K562 (cell line): ENCODE measurements at regions not wholly inside any gene's neighbourhood (a gene's known extent, or its start where the extent isn't known, plus 50 kb on each side); places are given as distances from the start of the nearest gene placed in this dataset.
"Not testable (repeated sequence)": the region's sequence is repeated elsewhere in the genome, so short reads cannot be mapped to it uniquely, and the experiment has no call there.

ENCODE experiments used
- ATAC-seq: fragments of 200-7000 bp; cut with Tn5 transposase; 3 replicates; pipeline ENCODE4 v1.9.1; 2020; ENCODE audit warnings: moderate library complexity
- BruUV-seq: library from RNA; stranded (reverse); fragments of 400-500 nt; replicated peaks from 2 replicates; lab custom pipeline; 2021; lab: Mats Ljungman, UMichigan
- CTCF ChIA-PET: fragments of 300-600 bp; formaldehyde crosslinking; extraction: SDS; loops from one replicate; lab custom pipeline; 2021; ENCODE audit warnings: low intra/inter-chr PET ratio; lab: Yijun Ruan, JAX
- POLR2A ChIA-PET: fragments of 300-600, 350-650 bp; sonication (Branson Sonifier 250); formaldehyde crosslinking; extraction: SDS; loops from one replicate; lab custom pipeline; 2021; ENCODE audit warnings: antibody characterized with exemption, inconsistent platforms; lab: Yijun Ruan, JAX
- DNase-seq, 4 experiments: peaks; one replicate each; pipeline versions ENCODE4 v3.0.0 to v3.0.0-alpha.2; 2011 to 2018; ENCODE audit warnings: low spot score in 3 of 4, mixed read lengths in 3 of 4; ENCODE audit errors: extremely low read depth in 1 of 4
- FAIRE-seq: peaks from 2 replicates; lab custom pipeline; 2011; peaks lifted over from hg19 to GRCh38; lab: Jason Lieb, UNC
- H2AFZ ChIP-seq: 2 replicates; pipeline ENCODE4 v1.6.0; 2011; ENCODE audit warnings: low read depth, low read length, control low read depth, inconsistent platforms
- H3K27ac ChIP-seq: fragments of 200-600 bp; 3 replicates; pipeline ENCODE4 v1.8.0; 2011; ENCODE audit warnings: low read depth, mild to moderate bottlenecking, control low read depth, inconsistent platforms, low read length, moderate library complexity, mixed read lengths; ENCODE audit errors: extremely low read depth
- H3K27me3 ChIP-seq, 2 experiments: fragments of 300-600 bp in 1 of 2; 2 replicates in 1 of 2; 3 replicates in 1 of 2; pipeline versions ENCODE4 v1.6.0 to v1.8.0; 2011; ENCODE audit warnings: inconsistent platforms in 2 of 2, low read length in 2 of 2, mild to moderate bottlenecking in 1 of 2, mixed read lengths in 1 of 2, moderate library complexity in 1 of 2; ENCODE audit not compliant: control insufficient read depth in 2 of 2, insufficient read depth in 2 of 2
- H3K36me3 ChIP-seq: fragments of 300-600 bp; 3 replicates; pipeline ENCODE4 v1.8.0; 2011; ENCODE audit warnings: mild to moderate bottlenecking, low read length, inconsistent platforms; ENCODE audit not compliant: control insufficient read depth, insufficient read depth
- H3K4me1 ChIP-seq, 2 experiments: fragments of 200-600 bp in 1 of 2; replicated peaks in 1 of 2; 2 replicates in 1 of 2; 3 replicates in 1 of 2; pipeline versions ENCODE4 v1.5.1 to v1.8.0; 2011; ENCODE audit warnings: inconsistent platforms in 2 of 2, low read length in 2 of 2, mild to moderate bottlenecking in 1 of 2, mixed read lengths in 1 of 2, moderate library complexity in 1 of 2; ENCODE audit not compliant: control insufficient read depth in 2 of 2, insufficient read depth in 2 of 2
- H3K4me2 ChIP-seq: 2 replicates; pipeline ENCODE4 v1.6.1; 2011; ENCODE audit warnings: low read length, control low read depth, inconsistent platforms, mixed read lengths; ENCODE audit not compliant: insufficient read depth
- H3K4me3 ChIP-seq: fragments of 200-600 bp; sonication (generic), shearing (Covaris generic); 2 replicates; pipeline ENCODE4 v1.5.1; 2016; ENCODE audit warnings: control low read depth, inconsistent platforms
- H3K79me2 ChIP-seq: fragments of 200-600 bp; 3 replicates; pipeline ENCODE4 v1.8.0; 2011; ENCODE audit warnings: low read length, inconsistent platforms; ENCODE audit not compliant: control insufficient read depth, insufficient read depth
- H3K9ac ChIP-seq, 2 experiments: 2 replicates each; pipeline versions ENCODE4 v1.6.0 to v1.6.1; 2011; ENCODE audit warnings: low read depth in 2 of 2, low read length in 2 of 2, control low read depth in 1 of 2, inconsistent platforms in 1 of 2, mild to moderate bottlenecking in 1 of 2, mixed read lengths in 1 of 2; ENCODE audit not compliant: insufficient read depth in 1 of 2
- H3K9me1 ChIP-seq: one replicate; pipeline ENCODE4 v1.6.0; 2011; ENCODE audit warnings: inconsistent platforms, mild to moderate bottlenecking, low read length, moderate library complexity; ENCODE audit not compliant: control insufficient read depth, insufficient read depth
- H3K9me3 ChIP-seq: replicated peaks from 2 replicates; pipeline ENCODE4 v1.5.1; 2011; ENCODE audit warnings: low read depth, low read length, inconsistent platforms; ENCODE audit not compliant: control insufficient read depth, insufficient read depth
- H4K20me1 ChIP-seq: replicated peaks from 2 replicates; pipeline ENCODE4 v1.6.1; 2011; ENCODE audit warnings: low read length, inconsistent platforms, mixed read lengths; ENCODE audit not compliant: control insufficient read depth, insufficient read depth
- XRCC5 ChIP-seq: fragments of 200-400 bp; formaldehyde crosslinking; IDR thresholded peaks from 2 replicates; pipeline ENCODE4 v1.6.1; 2017; ENCODE audit warnings: low read depth, mild to moderate bottlenecking, low read length
- ZNF146 ChIP-seq: IDR thresholded peaks from one replicate; pipeline ENCODE4 v1.6.1; 2018; ENCODE audit warnings: missing compliant biosample characterization; ENCODE audit not compliant: unreplicated experiment
- WGBS: fragments of 100-300 bp; shearing (Covaris generic); methylation state at CpG from one replicate; pipeline ENCODE4 v1.1.6; 2016; ENCODE audit warnings: low coverage, mixed read lengths; ENCODE audit not compliant: insufficient coverage; ENCODE audit errors: missing lambda C conversion rate; 5-methylcytosine and 5-hydroxymethylcytosine counted together
- in situ Hi-C: fragments of 300-500 bp; cut with MboI; formaldehyde crosslinking; loops from 4 replicates; pipeline ENCODE4 v1.15.0; 2018; ENCODE audit warnings: inconsistent platforms, mixed read lengths
- intact Hi-C: fragments of 100-400 bp; cut with micrococcal nuclease; formaldehyde crosslinking; loops from 2 replicates; pipeline ENCODE4 v1.14.2; 2022

- CTCF ChIA-PET, result no interaction called here
- Histone ChIP-seq H3K9me3 (no peaks in the 10 kb centered on the region), H3K36me3 (no peaks in the 10 kb centered on the region), H3K27ac (no peak overlapping the region), H2AFZ (no peak overlapping the region), H3K79me2 (no peaks in the 10 kb centered on the region), H4K20me1 (no peaks in the 10 kb centered on the region), H3K4me1 (no peaks in the 10 kb centered on the region), H3K9me1 (no peaks in the 10 kb centered on the region), H3K27me3 (no peaks in the 10 kb centered on the region), H3K4me3 (no peak overlapping the region), H3K4me2 (no peak overlapping the region), H3K9ac (no peak overlapping the region)
- FAIRE-seq, result no peak
- POLR2A ChIA-PET, result no interaction called here
- intact Hi-C loops, result no loop called here
- ATAC-seq, result no peak
- 0% methylated on average over 3 of the region's 3 CpGs for WGBS
- in situ Hi-C loops, result no loop called here
- BruUV-seq, result no TSS peak
- no peak for TF ChIP-seq XRCC5
- DNase-seq, result no peak
These were observed 297.7 kb upstream of the NUDT12 start for GRCh38 chr5:103860327-103860726.

- H3K4me1 ChIP-seq, POLR2A ChIA-PET, BruUV-seq, CTCF ChIA-PET, FAIRE-seq, H3K9me3 ChIP-seq, H4K20me1 ChIP-seq, intact Hi-C loops, H3K9me1 ChIP-seq, ATAC-seq, H3K4me3 ChIP-seq, H3K36me3 ChIP-seq, H2AFZ ChIP-seq, DNase-seq, H3K27me3 ChIP-seq, H3K4me2 ChIP-seq, H3K27ac ChIP-seq, H3K79me2 ChIP-seq, H3K9ac ChIP-seq, in situ Hi-C loops: not testable (repeated sequence)
- peak; percentile 59 for TF ChIP-seq ZNF146 (CRISPR knock-in tag)
- 0% methylated on average over 1 of the region's 3 CpGs for WGBS
These were observed 295.8 kb upstream of the NUDT12 start for GRCh38 chr5:103858367-103858766.
